Subcutaneous abdominal adipose tissue (tissue), 5 donors: ENCODE measurements at regions not wholly inside any gene's neighbourhood (a gene's known extent, or its start where the extent isn't known, plus 50 kb on each side); places are given as distances from the start of the nearest gene placed in this dataset.
"Not testable (repeated sequence)": the region's sequence is repeated elsewhere in the genome, so short reads cannot be mapped to it uniquely, and the experiment has no call there.

Experiments used
- H3K27ac ChIP-seq: one replicate; pipeline ENCODE4 v1.7.0; 2013; ENCODE audit warnings: low read depth, mild to moderate bottlenecking, inconsistent platforms, low read length, moderate library complexity
- H3K27me3 ChIP-seq, 5 donors: one replicate each; pipeline ENCODE4 v1.7.0; 2013; ENCODE audit warnings: low read length in 5 of 5, inconsistent platforms in 1 of 5; ENCODE audit not compliant: control insufficient read depth in 5 of 5, insufficient read depth in 4 of 5
- H3K36me3 ChIP-seq, 5 donors: one replicate each; pipeline ENCODE4 v1.7.0; 2013; ENCODE audit warnings: low read length in 5 of 5; ENCODE audit not compliant: control insufficient read depth in 5 of 5, insufficient read depth in 5 of 5
- H3K4me1 ChIP-seq, 5 donors: one replicate each; pipeline ENCODE4 v1.7.0; 2013; ENCODE audit warnings: low read length in 5 of 5, mild to moderate bottlenecking in 3 of 5, moderate library complexity in 1 of 5; ENCODE audit not compliant: control insufficient read depth in 5 of 5, insufficient read depth in 5 of 5
- H3K4me3 ChIP-seq, 5 donors: one replicate each; pipeline ENCODE4 v1.7.0; 2013; ENCODE audit warnings: low read length in 5 of 5, low read depth in 1 of 5
- H3K9ac ChIP-seq, 5 donors: one replicate each; pipeline ENCODE4 v1.7.0; 2013; ENCODE audit warnings: low read length in 5 of 5, mild to moderate bottlenecking in 4 of 5, moderate library complexity in 3 of 5
- H3K9me3 ChIP-seq, 5 donors: one replicate each; pipeline ENCODE4 v1.7.0; 2013; ENCODE audit warnings: low read length in 5 of 5; ENCODE audit not compliant: control insufficient read depth in 5 of 5
- donor health status: healthy.
- donor health status: healthy.
- donor health status: healthy.
- donor health status: healthy.
- donor health status: healthy.

DNA sequence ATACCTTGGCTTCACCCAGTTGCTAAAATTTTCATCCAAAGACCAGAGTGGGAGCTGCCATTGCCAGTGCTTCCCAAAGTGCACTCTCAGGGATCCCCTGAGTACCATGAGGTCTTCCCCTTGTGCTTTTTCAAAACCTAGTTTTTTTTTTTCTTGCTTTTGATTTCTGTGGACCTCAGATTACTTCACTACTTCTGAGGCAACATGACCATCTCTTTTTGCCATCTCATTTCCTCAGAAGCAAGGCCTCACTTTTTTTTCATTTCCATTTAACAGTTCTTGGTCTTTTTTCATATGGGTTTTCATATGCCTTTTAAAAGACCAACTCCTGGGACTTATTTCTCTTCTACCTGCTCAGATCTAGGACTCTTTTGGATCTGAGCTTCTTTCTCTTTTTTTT, 64.1 kb upstream of the MMS22L start:
- Histone ChIP-seq H3K4me1 (no peaks in the 10 kb centered on the region), H3K4me3 (no peak overlapping the region), H3K9ac (no peak overlapping the region), H3K27me3 (no peaks in the 10 kb centered on the region), H3K27ac (no peak overlapping the region), H3K36me3 (no peaks in the 10 kb centered on the region), H3K9me3 (no peaks in the 10 kb centered on the region)

GRCh38 chr6:97361286-97361685, 78.3 kb upstream of the MMS22L start:
- Histone ChIP-seq H3K9me3 (no peaks in the 10 kb centered on the region), H3K36me3 (no peaks in the 10 kb centered on the region), H3K4me3 (no peak overlapping the region), H3K4me1 (no peaks in the 10 kb centered on the region), H3K27me3 (no peaks in the 10 kb centered on the region), H3K27ac (no peak overlapping the region), H3K9ac (no peak overlapping the region)

DNA sequence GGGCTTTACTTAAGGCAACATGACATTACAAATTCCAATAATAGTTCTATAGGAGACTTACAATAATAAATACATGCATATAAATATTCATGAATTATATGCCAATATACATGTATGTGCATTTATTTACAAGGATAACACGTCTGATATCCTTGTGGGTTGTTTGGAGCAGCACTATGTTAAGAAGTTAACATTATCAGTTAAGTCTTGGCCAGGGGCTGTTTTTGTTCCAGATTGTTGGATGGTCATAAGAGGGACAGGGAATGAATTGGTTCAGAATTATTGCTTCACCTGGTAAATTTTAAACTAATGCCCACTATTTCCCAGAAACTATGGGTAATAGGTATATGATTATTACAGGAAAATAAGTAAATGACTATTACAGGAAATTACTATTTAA, 81.3 kb upstream of the MMS22L start:
- H3K4me1 ChIP-seq, result no peaks in the 10 kb centered on the region
- H3K9ac ChIP-seq, result no peak overlapping the region
- H3K36me3 ChIP-seq, result no peaks in the 10 kb centered on the region
- H3K27ac ChIP-seq, result no peak overlapping the region
- H3K4me3 ChIP-seq, result no peak overlapping the region
- no peaks in the 10 kb centered on the region for H3K9me3 ChIP-seq
- no peaks in the 10 kb centered on the region for H3K27me3 ChIP-seq

DNA sequence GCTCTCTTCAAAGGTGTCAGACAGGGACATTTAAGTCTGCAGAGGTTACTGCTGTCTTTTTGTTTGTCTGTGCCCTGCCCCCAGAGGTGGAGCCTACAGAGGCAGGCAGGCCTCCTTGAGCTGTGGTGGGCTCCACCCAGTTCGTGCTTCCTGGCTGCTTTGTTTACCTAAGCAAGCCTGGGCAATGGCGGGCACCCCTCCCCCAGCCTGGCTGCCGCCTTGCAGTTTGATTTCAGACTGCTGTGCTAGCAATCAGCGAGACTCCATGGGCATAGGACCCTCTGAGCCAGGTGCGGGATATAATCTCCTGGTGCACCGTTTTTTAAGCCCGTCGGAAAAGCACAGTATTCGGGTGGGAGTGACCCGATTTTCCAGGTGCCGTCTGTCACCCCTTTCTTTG, 99.1 kb upstream of the MMS22L start:
- not testable (repeated sequence) for H3K27me3 ChIP-seq, H3K27ac ChIP-seq, H3K4me3 ChIP-seq, H3K36me3 ChIP-seq, H3K9me3 ChIP-seq, H3K4me1 ChIP-seq, H3K9ac ChIP-seq

DNA sequence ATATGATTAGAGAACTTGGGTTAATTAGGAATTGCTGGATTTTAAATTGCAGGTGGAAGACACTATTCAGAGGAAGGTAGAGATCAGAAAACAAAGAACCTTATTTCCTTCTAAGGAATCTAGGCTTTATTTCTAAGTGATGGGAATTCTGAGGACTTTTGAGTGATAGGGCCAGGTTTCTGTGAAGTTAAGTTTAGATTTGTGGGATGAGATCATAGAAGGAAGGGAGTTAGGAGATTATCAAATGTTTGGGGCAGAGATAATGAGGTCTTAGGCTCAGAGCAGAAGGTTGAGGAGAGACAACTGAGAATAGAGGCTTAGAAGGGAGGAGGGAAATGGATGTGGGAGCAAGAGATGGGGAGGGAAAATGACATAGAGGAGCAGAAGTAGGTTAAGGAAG, 109.7 kb upstream of the MMS22L start:
- Histone ChIP-seq H3K4me1 (no peaks in the 10 kb centered on the region), H3K27me3 (no peaks in the 10 kb centered on the region), H3K9ac (no peak overlapping the region), H3K4me3 (no peak overlapping the region), H3K27ac (no peak overlapping the region), H3K9me3 (no peaks in the 10 kb centered on the region), H3K36me3 (no peaks in the 10 kb centered on the region)

- no peaks in the 10 kb centered on the region for H3K9me3 ChIP-seq
- no peaks in the 10 kb centered on the region for H3K27me3 ChIP-seq
- H3K36me3 ChIP-seq, result no peaks in the 10 kb centered on the region
- no peak overlapping the region for H3K9ac ChIP-seq
- H3K4me3 ChIP-seq, result no peak overlapping the region
- no peaks in the 10 kb centered on the region for H3K4me1 ChIP-seq
- no peak overlapping the region for H3K27ac ChIP-seq
These were observed 111.2 kb upstream of the MMS22L start for GRCh38 chr6:97394160-97394748.

DNA sequence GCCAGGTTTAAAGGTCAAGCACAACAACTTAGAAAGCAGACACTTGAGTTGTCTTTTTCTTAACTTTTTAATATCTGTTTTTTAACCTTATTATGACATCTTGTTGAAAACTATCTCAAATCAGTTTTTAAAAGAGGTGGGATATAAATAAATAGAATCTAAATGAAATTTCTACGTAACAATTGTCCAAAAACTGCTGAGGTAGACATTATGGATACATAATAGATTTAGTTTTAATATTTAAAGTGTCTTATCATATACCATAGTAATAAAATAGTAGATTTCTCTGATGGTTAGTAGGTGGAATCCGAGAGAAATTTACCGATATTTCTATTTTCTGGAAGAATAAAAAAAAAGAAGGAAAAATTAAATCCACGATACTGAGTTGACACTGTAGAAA, 113.9 kb upstream of the MMS22L start:
- Histone ChIP-seq H3K4me3 (no peak overlapping the region), H3K9me3 (no peaks in the 10 kb centered on the region), H3K4me1 (peaks cover 0 to 3% (median 0%) of the 10 kb centered on the region in 5 donors), H3K36me3 (no peaks in the 10 kb centered on the region), H3K27ac (no peak overlapping the region), H3K9ac (no peak overlapping the region), H3K27me3 (no peaks in the 10 kb centered on the region)

- no peaks in the 10 kb centered on the region for H3K36me3 ChIP-seq
- no peaks in the 10 kb centered on the region for H3K27me3 ChIP-seq
- H3K27ac ChIP-seq, result no peak overlapping the region
- H3K9me3 ChIP-seq, result peaks cover 0 to 3% (median 0%) of the 10 kb centered on the region in 5 donors
- peaks cover 0 to 3% (median 0%) of the 10 kb centered on the region in 5 donors for H3K4me1 ChIP-seq
- H3K4me3 ChIP-seq, result no peak overlapping the region
- no peak overlapping the region for H3K9ac ChIP-seq
These were observed 116.2 kb upstream of the MMS22L start for GRCh38 chr6:97399208-97399607.

GRCh38 chr6:97401533-97401932, 118.5 kb upstream of the MMS22L start:
- Histone ChIP-seq H3K9ac (no peak overlapping the region), H3K27ac (no peak overlapping the region), H3K36me3 (no peaks in the 10 kb centered on the region)

DNA sequence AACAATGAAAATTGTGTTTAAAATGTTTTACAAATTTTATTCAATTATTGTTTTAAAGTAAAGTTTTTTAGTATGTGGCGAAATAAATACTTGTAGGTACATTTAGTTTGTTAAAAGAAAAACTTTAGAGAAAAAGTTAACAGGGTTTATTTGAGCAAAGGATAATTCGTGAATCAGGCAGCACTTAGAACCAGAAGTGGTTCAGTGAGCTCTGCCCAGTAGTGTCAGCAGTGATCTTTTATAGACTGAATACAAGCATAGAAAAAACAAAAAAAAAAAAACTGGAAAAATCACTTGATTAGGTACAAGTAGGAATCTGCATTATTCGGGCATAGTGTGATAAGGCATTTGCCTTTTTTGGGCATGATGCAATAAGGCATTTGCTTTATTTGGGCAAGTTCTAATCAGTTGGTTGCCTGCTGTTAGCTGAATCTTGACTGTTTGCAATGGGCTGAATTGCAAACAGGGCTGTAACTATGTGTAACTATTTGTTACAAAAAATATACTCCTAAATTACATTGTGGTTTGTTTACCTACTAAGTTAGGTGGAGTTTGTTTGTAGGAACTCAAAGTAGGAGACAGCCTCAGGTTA, 122.9 kb upstream of the MMS22L start:
- Histone ChIP-seq H3K27ac (no peak overlapping the region), H3K9ac (no peak overlapping the region), H3K4me3 (no peak overlapping the region), H3K36me3 (no peaks in the 10 kb centered on the region), H3K9me3 (peaks cover 0 to 3% (median 0%) of the 10 kb centered on the region in 5 donors), H3K27me3 (no peaks in the 10 kb centered on the region), H3K4me1 (peaks cover 0 to under 1% (median 0%) of the 10 kb centered on the region in 5 donors)

More at GRCh38 chr6:97401533-97401932, 118.5 kb upstream of the MMS22L start:
- Histone ChIP-seq H3K9me3 (peaks cover 0 to 3% (median 0%) of the 10 kb centered on the region in 5 donors), H3K4me3 (no peak overlapping the region), H3K4me1 (peaks cover 0 to 3% (median 0%) of the 10 kb centered on the region in 5 donors), H3K27me3 (no peaks in the 10 kb centered on the region)
